ENCODE measurements at regions not wholly inside any gene's neighbourhood (a gene's known extent, or its start where the extent isn't known, plus 50 kb on each side); places are given as distances from the start of the nearest gene placed in this dataset.

- TF ChIP-seq CTCF (IDR thresholded peaks at IDR 0.05) = no peak
- TF ChIP-seq POLR2A (IDR thresholded peaks at IDR 0.05) = no peak
Measured at GRCh38 chr1:234730770-234731568, 121.0 kb upstream of the IRF2BP2 start.
